ENCODE measurements at regions not wholly inside any gene's neighbourhood (a gene's known extent, or its start where the extent isn't known, plus 50 kb on each side); places are given as distances from the start of the nearest gene placed in this dataset.

DNA sequence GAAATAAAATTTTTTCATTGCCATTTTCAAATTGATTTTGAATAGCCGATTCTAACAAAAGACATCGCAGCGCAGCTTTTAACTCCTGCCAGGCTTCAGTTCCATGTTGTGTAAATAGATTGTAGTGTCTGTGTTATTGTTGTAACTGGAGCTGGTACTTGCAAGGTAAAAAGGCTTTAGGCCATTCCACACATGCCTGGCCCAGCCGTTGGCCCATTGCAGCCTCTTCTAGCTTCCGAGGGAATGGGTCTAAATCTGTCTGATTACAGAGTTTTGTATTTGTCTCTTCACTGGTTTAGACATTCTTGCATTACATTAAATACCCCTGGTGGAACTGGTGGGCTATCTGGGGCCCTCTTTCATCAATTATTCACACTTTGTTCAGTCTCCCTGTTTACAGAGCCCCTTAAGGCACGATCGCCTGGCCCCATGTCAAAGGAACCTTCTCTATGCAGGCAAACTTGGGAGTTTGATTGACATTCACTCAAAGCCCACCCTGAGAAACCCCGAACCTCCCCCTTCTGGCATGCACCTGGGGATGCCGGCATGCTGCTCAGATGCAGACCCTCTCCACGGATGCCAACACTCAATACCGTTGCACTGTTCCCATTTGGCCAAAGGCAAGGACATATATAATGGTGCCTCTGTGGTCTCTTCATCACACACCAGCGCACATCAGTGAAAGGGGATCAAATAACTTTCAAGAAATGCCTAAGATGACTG, 281.7 kb upstream of the IRX2 start:
- H3K27ac ChIP-seq: no peak overlapping the region
- peaks cover 42% of the 10 kb centered on the region for H3K9me3 ChIP-seq (replicated peaks)
- no peaks in the 10 kb centered on the region for H3K4me1 ChIP-seq (replicated peaks)
- no peaks in the 10 kb centered on the region for H3K36me3 ChIP-seq
- H3K4me3 ChIP-seq: no peak overlapping the region
- no peaks in the 10 kb centered on the region for H3K27me3 ChIP-seq (replicated peaks)
- no peak for DNase-seq (ENCODE audit: low read depth in 1 of 2, low spot score in 2 of 2)

DNA sequence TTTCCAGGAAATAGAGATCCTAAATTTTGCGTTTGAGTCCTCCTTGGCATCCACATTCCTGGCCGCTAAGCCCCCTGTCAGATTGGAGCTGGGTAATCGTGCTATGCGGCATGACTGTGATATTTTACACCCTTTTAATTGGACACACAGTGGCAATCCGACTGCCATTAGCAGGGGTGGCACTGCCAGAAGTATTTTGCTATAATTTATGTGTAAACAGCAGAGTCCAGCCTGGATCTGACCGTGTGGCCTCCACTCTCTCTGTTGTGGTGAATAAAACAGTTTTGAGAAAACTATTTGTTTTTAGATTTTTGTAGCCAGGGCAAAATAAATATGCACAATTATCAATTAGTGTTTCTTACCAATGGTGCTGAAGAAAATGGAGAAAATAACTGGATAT, 281.0 kb upstream of the IRX2 start:
- H3K36me3 ChIP-seq: no peaks in the 10 kb centered on the region
- H3K27me3 ChIP-seq (replicated peaks): no peaks in the 10 kb centered on the region
- no peak overlapping the region for H3K4me3 ChIP-seq
- peaks cover 44% of the 10 kb centered on the region for H3K9me3 ChIP-seq (replicated peaks)
- no peak overlapping the region for H3K27ac ChIP-seq
- no peaks in the 10 kb centered on the region for H3K4me1 ChIP-seq (replicated peaks)
- no peak for DNase-seq (ENCODE audit: low read depth in 1 of 2, low spot score in 2 of 2)

DNA sequence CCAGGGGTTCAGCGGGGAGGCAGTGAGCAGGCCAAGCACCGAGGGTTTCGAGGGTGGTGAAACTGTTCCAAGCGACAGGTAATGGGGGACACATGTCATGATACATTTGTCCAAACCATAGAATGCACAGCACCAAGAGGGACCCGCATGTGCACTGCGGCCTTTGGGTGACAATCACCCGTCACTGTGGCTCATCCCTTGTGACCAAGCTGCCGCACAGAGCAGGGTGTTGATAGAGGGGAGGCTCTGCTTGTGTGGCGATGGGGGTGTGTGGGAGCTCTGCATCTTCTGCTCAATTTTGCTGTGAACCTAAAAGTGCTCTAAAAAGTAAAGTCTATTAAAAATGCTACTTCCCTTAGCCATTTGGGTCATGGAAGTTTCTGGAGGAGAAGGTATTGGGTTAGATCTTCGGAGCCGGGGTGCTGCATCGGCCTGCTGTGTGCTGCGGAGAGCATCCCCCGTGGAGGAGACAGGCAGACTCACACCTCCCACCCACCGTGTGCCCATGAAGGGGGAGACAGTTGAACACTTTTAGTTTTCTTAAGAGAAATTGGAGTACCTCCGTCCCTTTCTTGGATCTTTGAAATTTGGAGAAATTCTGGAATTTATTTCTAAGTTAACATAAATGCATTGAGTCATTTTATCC, 280.4 kb upstream of the IRX2 start:
- no peaks in the 10 kb centered on the region for H3K27me3 ChIP-seq (replicated peaks)
- H3K4me3 ChIP-seq: no peak overlapping the region
- H3K9me3 ChIP-seq (replicated peaks): peaks cover 45% of the 10 kb centered on the region
- H3K4me1 ChIP-seq (replicated peaks): no peaks in the 10 kb centered on the region
- H3K27ac ChIP-seq: no peak overlapping the region
- DNase-seq (ENCODE audit: low read depth in 1 of 2, low spot score in 2 of 2): no peak
- H3K36me3 ChIP-seq: no peaks in the 10 kb centered on the region

DNA sequence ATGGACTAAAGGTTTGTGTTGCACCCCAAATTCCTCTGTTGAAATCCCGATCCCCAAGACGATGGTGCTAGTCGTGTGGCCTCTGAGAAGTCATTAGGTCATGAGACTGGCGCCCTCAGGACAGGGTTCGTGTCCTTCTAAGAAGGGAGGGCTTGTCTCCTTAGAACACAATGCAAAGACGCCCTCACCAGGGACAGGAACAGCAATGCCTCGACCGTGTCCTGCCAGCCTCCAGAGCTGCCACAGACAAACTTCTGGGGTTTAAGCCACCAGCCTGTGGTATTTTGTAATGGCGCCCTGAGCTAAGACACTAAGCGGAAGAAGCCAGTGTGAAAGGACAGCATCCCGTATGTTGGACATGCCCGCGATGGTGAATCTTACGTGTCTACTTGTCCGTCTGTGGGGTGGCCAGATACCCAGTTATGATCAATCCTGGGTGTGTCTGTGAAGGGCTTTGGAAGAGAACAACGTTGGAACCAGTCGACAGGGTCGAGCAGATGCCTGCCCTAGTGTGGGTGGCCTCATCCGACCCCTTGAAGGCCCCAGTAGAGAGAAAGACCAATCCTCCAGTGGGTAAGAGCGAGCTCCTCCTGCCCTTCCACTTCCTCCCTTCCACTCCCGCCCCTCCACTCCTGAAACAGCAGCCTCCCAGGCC, 279.2 kb upstream of the IRX2 start:
- H3K4me1 ChIP-seq (replicated peaks): no peaks in the 10 kb centered on the region
- peaks cover 44% of the 10 kb centered on the region for H3K9me3 ChIP-seq (replicated peaks)
- no peaks in the 10 kb centered on the region for H3K27me3 ChIP-seq (replicated peaks)
- no peaks in the 10 kb centered on the region for H3K36me3 ChIP-seq
- no peak overlapping the region for H3K4me3 ChIP-seq
- DNase-seq (ENCODE audit: low read depth in 1 of 2, low spot score in 2 of 2): no peak
- no peak overlapping the region for H3K27ac ChIP-seq

DNA sequence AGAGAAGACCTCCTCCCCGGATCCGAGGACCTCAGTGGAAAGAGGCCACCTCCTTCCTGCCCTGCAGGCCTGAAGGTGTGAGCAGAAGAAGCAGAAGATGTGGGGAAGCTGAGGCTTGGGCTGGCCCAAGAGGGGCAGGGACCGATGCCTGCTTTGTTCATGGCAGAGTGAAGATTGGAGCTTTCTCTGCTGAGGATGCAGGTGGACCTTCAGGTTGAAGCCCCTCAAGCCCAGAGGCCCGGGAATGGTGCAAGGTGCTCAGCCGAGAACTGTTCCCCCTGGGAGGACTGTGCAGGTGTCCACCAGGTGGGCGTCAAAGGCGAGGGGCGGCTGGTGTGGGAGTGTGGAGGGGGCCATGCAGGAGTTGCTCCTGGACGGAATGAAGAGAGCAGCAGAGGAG, 277.9 kb upstream of the IRX2 start:
- H3K27ac ChIP-seq: no peak overlapping the region
- no peaks in the 10 kb centered on the region for H3K27me3 ChIP-seq (replicated peaks)
- H3K4me3 ChIP-seq: no peak overlapping the region
- peaks cover 49% of the 10 kb centered on the region for H3K9me3 ChIP-seq (replicated peaks)
- DNase-seq (ENCODE audit: low read depth in 1 of 2, low spot score in 2 of 2): no peak
- H3K36me3 ChIP-seq: no peaks in the 10 kb centered on the region
- no peaks in the 10 kb centered on the region for H3K4me1 ChIP-seq (replicated peaks)

GRCh38 chr5:3027866-3028635, 276.6 kb upstream of the IRX2 start:
- Histone ChIP-seq H3K27ac (no peak overlapping the region), H3K4me3 (no peak overlapping the region), H3K27me3 (replicated peaks) (no peaks in the 10 kb centered on the region), H3K9me3 (replicated peaks) (peaks cover 52% of the 10 kb centered on the region), H3K4me1 (replicated peaks) (no peaks in the 10 kb centered on the region), H3K36me3 (no peaks in the 10 kb centered on the region)
- no peak for DNase-seq (ENCODE audit: low read depth in 1 of 2, low spot score in 2 of 2)

DNA sequence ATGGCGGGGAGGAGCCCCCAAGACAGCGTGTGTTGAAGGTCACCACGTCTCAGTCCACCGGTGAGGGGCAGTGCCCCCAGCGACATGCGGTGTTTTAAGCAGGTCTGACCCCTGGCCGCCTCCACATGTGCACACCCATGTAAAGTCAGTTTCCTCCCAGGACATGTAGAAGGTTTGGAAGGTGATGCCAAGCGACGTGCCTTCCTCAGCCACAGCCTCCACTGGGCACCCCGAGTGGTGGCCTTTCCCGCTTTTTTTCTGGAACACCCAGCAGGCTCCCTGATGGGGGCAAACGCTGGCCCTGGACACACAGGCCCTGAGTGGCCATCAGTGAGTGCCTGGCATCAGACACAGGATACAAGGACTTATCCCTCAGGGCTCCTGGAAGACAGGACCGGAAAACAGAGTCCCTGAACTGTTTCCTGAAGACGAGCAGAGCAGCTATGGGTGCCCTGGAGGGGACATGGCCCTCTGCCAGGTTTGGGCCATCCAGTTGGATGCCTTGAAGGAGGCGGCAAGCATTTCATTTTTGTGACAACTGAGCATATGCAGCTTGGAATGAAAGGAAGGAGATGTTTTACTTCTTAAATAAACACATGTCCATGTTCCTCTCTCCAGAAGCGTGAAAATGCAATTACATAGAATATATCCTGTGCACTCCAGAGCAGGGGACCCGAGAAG, 275.8 kb upstream of the IRX2 start:
- Histone ChIP-seq H3K4me3 (no peak overlapping the region), H3K27ac (no peak overlapping the region), H3K4me1 (replicated peaks) (no peaks in the 10 kb centered on the region), H3K27me3 (replicated peaks) (no peaks in the 10 kb centered on the region), H3K36me3 (no peaks in the 10 kb centered on the region), H3K9me3 (replicated peaks) (peaks cover 56% of the 10 kb centered on the region)
- DNase-seq (ENCODE audit: low read depth in 1 of 2, low spot score in 2 of 2): no peak

GRCh38 chr5:3026651-3027050, 275.2 kb upstream of the IRX2 start:
- Histone ChIP-seq H3K9me3 (replicated peaks) (peaks cover 53% of the 10 kb centered on the region), H3K27me3 (replicated peaks) (no peaks in the 10 kb centered on the region), H3K4me1 (replicated peaks) (no peaks in the 10 kb centered on the region), H3K27ac (no peak overlapping the region), H3K4me3 (no peak overlapping the region), H3K36me3 (no peaks in the 10 kb centered on the region)
- no peak for DNase-seq (ENCODE audit: low read depth in 1 of 2, low spot score in 2 of 2)

GRCh38 chr5:3026099-3026498, 274.6 kb upstream of the IRX2 start:
- Histone ChIP-seq H3K27ac (no peak overlapping the region), H3K36me3 (no peaks in the 10 kb centered on the region), H3K4me1 (replicated peaks) (no peaks in the 10 kb centered on the region), H3K27me3 (replicated peaks) (no peaks in the 10 kb centered on the region), H3K9me3 (replicated peaks) (peaks cover 49% of the 10 kb centered on the region), H3K4me3 (no peak overlapping the region)
- DNase-seq (ENCODE audit: low read depth in 1 of 2, low spot score in 2 of 2): no peak

DNA sequence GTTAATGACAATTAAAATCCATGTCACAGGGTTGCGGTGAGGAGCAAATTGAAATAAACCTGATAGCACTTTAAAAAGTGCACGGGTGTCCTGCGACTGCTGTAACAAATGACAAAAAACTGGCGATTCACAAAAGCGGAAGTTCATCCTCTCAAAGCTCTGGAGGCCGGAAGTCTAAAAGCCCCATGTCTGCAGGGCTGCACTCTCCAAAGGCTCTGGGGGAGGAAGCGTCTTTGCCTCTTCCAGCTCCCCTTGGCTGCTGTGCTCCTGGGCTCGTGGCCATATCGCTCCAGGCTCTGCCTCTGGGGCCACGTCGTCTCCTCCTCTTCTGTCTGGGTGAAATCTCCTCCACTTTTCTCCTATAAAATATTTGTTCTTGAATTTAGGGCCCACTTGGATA, 273.9 kb upstream of the IRX2 start:
- no peak overlapping the region for H3K4me3 ChIP-seq
- H3K4me1 ChIP-seq (replicated peaks): no peaks in the 10 kb centered on the region
- no peaks in the 10 kb centered on the region for H3K27me3 ChIP-seq (replicated peaks)
- no peaks in the 10 kb centered on the region for H3K36me3 ChIP-seq
- H3K9me3 ChIP-seq (replicated peaks): peaks cover 47% of the 10 kb centered on the region
- H3K27ac ChIP-seq: no peak overlapping the region
- DNase-seq (ENCODE audit: low read depth in 1 of 2, low spot score in 2 of 2): no peak

GRCh38 chr5:3024976-3025375, 273.5 kb upstream of the IRX2 start:
- Histone ChIP-seq H3K4me1 (replicated peaks) (no peaks in the 10 kb centered on the region), H3K4me3 (no peak overlapping the region), H3K27ac (no peak overlapping the region), H3K36me3 (no peaks in the 10 kb centered on the region), H3K9me3 (replicated peaks) (peaks cover 51% of the 10 kb centered on the region), H3K27me3 (replicated peaks) (no peaks in the 10 kb centered on the region)
- DNase-seq (ENCODE audit: low read depth in 1 of 2, low spot score in 2 of 2): peak in 1 of 2 experiments; percentile 35

GRCh38 chr5:3024554-3024953, 273.1 kb upstream of the IRX2 start:
- no peak overlapping the region for H3K27ac ChIP-seq
- peak in 1 of 2 experiments; percentile 22 for DNase-seq (ENCODE audit: low read depth in 1 of 2, low spot score in 2 of 2)
- H3K4me3 ChIP-seq: no peak overlapping the region
- peaks cover 53% of the 10 kb centered on the region for H3K9me3 ChIP-seq (replicated peaks)
- no peaks in the 10 kb centered on the region for H3K27me3 ChIP-seq (replicated peaks)
- H3K4me1 ChIP-seq (replicated peaks): no peaks in the 10 kb centered on the region
- H3K36me3 ChIP-seq: no peaks in the 10 kb centered on the region

DNA sequence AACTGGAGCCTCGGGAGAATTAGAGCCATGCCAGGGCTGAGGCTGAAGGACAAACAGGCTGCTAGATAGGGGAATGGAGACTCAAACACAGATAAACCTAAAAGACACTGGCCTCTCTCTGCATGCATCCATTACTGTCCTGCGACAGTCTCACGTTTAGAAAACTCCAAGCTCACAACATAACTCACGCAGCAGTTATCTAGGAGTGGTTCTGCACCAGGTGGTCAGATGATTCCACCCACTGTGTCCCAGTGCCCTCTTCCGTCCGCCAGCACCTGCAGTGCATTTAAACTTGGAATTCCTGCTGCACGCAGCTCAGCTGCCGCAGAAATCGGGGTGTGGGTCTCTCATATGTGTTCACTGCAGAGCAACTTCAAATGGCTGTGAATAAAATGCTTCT, 272.6 kb upstream of the IRX2 start:
- Histone ChIP-seq H3K4me1 (replicated peaks) (no peaks in the 10 kb centered on the region), H3K9me3 (replicated peaks) (peaks cover 53% of the 10 kb centered on the region), H3K36me3 (no peaks in the 10 kb centered on the region), H3K27ac (no peak overlapping the region), H3K4me3 (no peak overlapping the region), H3K27me3 (replicated peaks) (no peaks in the 10 kb centered on the region)
- peak in 1 of 2 experiments; percentile 20 for DNase-seq (ENCODE audit: low read depth in 1 of 2, low spot score in 2 of 2)
